Body of pancreas (tissue), 4 donors: ENCODE measurements at regions not wholly inside any gene's neighbourhood (a gene's known extent, or its start where the extent isn't known, plus 50 kb on each side); places are given as distances from the start of the nearest gene placed in this dataset.

Experiments
- POLR2A ChIP-seq, 3 donors: fragments of 450-650 bp; IDR thresholded peaks; one replicate each; pipeline ENCODE4 v1.6.1; 2016; ENCODE audit warnings: antibody characterized with exemption in 3 of 3, mild to moderate bottlenecking in 2 of 3
- TF ChIP-seq, protein P1 (sequence below), 7 experiments: fragments of 450-650 bp in 4 of 7; fragments of 200-600 bp in 3 of 7; sonication (generic) in 3 of 7; IDR thresholded peaks; one replicate each; pipeline ENCODE4 v1.5.1; 2016 to 2019; ENCODE audit warnings: antibody characterized with exemption in 7 of 7

DNA sequence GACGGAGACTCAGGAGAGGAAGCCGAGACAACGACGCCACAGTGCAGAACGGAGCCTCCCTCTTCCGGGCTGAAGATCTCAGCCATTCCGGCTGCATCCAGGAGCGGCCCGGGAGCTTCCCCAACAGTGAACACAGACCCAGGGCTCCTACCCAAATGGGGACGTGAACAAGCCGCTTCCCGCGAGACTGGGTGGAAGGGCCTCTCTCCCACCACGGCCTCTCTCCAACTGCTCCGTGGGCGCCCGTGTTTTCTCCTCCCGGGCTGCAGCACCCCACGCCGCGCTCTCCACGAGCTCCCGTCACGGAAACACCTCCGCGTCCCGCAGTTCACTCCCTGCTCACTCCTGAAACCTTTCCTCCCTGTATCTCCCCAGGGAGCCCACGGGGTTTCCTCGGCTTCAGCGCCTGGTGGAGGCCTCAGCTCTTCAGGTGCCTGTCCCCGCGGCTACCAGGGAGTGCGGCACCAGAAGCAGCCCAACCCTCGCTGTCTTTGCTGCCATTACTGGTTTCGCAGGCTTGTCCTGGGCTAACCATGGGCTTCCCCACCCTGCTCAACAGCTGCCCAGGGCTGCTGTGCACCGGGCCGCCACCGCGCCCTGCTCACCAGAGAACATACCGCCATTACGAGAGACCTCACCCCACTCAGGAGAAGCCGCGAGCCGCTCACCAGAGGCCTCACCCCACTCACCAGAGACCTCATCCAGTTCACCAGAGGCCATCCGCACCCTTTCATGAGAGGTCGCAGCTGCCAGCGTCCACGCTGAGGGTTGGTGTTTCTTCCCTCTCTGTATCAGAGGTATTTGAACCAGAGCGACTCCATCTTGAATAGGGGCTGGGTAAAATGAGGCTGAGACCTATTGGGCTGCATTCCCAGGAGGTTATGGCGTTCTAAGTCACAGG is 922.8 kb downstream of the QKI start:
- TF ChIP-seq, protein P1, sequence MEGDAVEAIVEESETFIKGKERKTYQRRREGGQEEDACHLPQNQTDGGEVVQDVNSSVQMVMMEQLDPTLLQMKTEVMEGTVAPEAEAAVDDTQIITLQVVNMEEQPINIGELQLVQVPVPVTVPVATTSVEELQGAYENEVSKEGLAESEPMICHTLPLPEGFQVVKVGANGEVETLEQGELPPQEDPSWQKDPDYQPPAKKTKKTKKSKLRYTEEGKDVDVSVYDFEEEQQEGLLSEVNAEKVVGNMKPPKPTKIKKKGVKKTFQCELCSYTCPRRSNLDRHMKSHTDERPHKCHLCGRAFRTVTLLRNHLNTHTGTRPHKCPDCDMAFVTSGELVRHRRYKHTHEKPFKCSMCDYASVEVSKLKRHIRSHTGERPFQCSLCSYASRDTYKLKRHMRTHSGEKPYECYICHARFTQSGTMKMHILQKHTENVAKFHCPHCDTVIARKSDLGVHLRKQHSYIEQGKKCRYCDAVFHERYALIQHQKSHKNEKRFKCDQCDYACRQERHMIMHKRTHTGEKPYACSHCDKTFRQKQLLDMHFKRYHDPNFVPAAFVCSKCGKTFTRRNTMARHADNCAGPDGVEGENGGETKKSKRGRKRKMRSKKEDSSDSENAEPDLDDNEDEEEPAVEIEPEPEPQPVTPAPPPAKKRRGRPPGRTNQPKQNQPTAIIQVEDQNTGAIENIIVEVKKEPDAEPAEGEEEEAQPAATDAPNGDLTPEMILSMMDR (IDR thresholded peaks at IDR 0.05): no peak
- no peak for TF ChIP-seq POLR2A (IDR thresholded peaks at IDR 0.05)
